ENCODE measurements at regions not wholly inside any gene's neighbourhood (a gene's known extent, or its start where the extent isn't known, plus 50 kb on each side); places are given as distances from the start of the nearest gene placed in this dataset.
A peak's percentile ranks its signal among the peaks of the same experiment; 100 is the strongest.
"Not testable (repeated sequence)": the region's sequence is repeated elsewhere in the genome, so short reads cannot be mapped to it uniquely, and the experiment has no call there.

DNA sequence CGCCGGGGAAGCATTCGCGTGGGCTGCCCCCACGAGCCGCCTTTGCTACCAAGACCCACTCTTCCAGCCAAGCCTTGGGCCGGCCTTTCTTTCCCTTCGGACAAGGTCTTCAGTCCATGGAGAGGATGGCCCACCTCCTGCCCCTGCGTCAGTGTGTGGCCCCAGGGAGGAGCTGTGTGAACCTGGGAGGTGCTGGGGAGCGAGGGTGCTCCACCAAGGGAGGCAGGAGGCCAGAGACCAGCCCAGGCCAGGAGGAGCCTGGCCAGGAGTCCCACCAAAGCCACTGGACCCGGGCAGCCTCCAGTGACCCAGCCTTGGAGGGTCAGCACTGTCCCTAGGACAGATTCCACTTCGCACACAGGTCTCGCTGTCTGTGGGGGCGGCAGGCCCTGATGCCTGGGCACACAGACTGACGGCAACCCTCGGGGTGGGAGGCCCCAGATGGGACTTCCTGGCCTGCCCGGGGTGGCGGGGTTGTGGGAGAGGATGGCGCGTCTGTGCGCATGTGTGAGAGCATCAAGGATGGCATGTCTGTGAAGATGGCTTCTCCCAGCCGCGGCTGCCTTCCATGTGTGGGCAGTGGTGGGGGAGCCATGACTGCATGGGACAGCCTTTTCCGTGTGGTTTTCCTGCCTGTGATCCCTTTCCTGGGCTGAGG, 113.3 kb upstream of the LPCAT1 start:
- Histone ChIP-seq H3K27ac (ENCODE audit: insufficient read depth, low read length) (no peak overlapping the region), H3K4me2 (ENCODE audit: extremely low read depth, insufficient read depth, low read length) (no peak overlapping the region), H3K36me3 (ENCODE audit: control insufficient read depth, insufficient read depth, low read length) (no peaks in the 10 kb centered on the region), H3K79me2 (ENCODE audit: control insufficient read depth, insufficient read depth, low read length) (no peaks in the 10 kb centered on the region), H3K4me3 (replicated peaks in 1 of 4; ENCODE audit: control extremely low read depth in 1 of 4, insufficient read depth in 1 of 4, low read depth in 3 of 4, low read length in 4 of 4) (no peak overlapping the region), H3K4me1 (ENCODE audit: control insufficient read depth, extremely low read depth, insufficient read depth, low read length) (peaks cover 2% of the 10 kb centered on the region), H3K9ac (ENCODE audit: insufficient read depth, low read length) (no peak overlapping the region), H3K9me3 (ENCODE audit: control insufficient read depth, insufficient read depth, low read depth, low read length) (no peaks in the 10 kb centered on the region), H4K20me1 (ENCODE audit: control insufficient read depth, extremely low read depth, insufficient read depth, low read length) (no peaks in the 10 kb centered on the region), H2AFZ (ENCODE audit: low read length) (no peak overlapping the region), H3K27me3 (ENCODE audit: control insufficient read depth, insufficient read depth, low read length) (peaks cover 4% of the 10 kb centered on the region)
- TF ChIP-seq, protein P1, sequence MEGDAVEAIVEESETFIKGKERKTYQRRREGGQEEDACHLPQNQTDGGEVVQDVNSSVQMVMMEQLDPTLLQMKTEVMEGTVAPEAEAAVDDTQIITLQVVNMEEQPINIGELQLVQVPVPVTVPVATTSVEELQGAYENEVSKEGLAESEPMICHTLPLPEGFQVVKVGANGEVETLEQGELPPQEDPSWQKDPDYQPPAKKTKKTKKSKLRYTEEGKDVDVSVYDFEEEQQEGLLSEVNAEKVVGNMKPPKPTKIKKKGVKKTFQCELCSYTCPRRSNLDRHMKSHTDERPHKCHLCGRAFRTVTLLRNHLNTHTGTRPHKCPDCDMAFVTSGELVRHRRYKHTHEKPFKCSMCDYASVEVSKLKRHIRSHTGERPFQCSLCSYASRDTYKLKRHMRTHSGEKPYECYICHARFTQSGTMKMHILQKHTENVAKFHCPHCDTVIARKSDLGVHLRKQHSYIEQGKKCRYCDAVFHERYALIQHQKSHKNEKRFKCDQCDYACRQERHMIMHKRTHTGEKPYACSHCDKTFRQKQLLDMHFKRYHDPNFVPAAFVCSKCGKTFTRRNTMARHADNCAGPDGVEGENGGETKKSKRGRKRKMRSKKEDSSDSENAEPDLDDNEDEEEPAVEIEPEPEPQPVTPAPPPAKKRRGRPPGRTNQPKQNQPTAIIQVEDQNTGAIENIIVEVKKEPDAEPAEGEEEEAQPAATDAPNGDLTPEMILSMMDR (conservative IDR thresholded peaks at IDR 0.05 in 1 of 2, IDR thresholded peaks at IDR 0.05 in 1 of 2; ENCODE audit: low read depth in 1 of 2, low read length in 2 of 2): no peak
- no peak for TF ChIP-seq EZH2 (IDR thresholded peaks at IDR 0.05; ENCODE audit: low read length, missing control alignments)
- DNase-seq (ENCODE audit: low read depth in 2 of 2): no peak

DNA sequence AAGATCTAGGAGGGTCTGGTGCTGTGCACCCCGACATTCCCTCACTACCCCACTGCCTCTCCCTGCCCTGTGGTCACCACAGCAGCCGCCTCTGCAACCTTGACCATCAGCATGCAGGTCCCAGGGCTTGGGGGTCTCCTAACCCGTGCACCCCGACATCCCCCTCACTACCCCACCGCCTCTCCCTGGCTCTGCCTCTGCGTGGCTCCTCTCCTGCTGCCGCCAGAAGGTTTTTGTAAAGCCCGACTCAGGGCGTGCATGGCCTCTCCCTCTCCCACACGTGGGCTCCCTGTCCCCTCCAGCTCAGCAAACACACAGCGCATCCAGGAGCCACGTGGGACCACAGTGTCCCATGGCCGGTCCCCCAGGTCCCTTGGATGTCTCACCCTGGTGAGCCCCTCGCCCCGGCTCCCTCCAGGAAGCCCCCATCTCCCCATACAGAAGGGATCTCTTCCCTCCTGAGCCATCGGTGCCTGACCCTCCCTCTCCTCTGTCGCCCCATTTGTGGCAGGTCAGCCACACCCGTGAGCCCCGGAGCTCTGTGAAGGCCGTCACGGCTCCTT, 112.5 kb upstream of the LPCAT1 start:
- not testable (repeated sequence) for H3K27ac ChIP-seq (ENCODE audit: insufficient read depth, low read length); H3K4me1 ChIP-seq (ENCODE audit: control insufficient read depth, extremely low read depth, insufficient read depth, low read length); DNase-seq (ENCODE audit: low read depth in 2 of 2); H2AFZ ChIP-seq (ENCODE audit: low read length); H3K27me3 ChIP-seq (ENCODE audit: control insufficient read depth, insufficient read depth, low read length); H3K9ac ChIP-seq (ENCODE audit: insufficient read depth, low read length); H3K4me2 ChIP-seq (ENCODE audit: extremely low read depth, insufficient read depth, low read length); H3K36me3 ChIP-seq (ENCODE audit: control insufficient read depth, insufficient read depth, low read length); H4K20me1 ChIP-seq (ENCODE audit: control insufficient read depth, extremely low read depth, insufficient read depth, low read length); H3K4me3 ChIP-seq (replicated peaks in 1 of 4; ENCODE audit: control extremely low read depth in 1 of 4, insufficient read depth in 1 of 4, low read depth in 3 of 4, low read length in 4 of 4); H3K9me3 ChIP-seq (ENCODE audit: control insufficient read depth, insufficient read depth, low read depth, low read length); H3K79me2 ChIP-seq (ENCODE audit: control insufficient read depth, insufficient read depth, low read length)

DNA sequence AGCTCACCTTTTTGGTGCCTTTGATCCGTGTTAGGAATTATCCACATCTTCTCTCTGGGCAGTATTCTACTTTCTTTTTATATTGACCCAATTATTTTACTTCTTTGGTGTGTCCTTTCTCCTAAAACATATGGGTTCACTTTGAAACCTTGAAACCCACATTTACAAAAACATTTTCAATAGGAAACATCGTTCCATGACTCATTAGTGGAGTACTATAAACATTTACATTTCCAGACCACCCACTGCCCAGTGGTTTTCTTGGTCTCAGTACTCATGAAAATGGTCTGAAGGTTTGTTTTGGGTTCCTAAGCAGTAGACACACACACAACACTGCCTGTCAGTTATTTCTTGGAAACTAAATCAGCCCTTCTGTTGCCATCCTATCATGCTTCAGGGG, 111.7 kb upstream of the LPCAT1 start:
- H3K4me2 ChIP-seq (ENCODE audit: extremely low read depth, insufficient read depth, low read length): peak overlapping the region; percentile 5
- not testable (repeated sequence) for H3K4me1 ChIP-seq (ENCODE audit: control insufficient read depth, extremely low read depth, insufficient read depth, low read length); H3K9ac ChIP-seq (ENCODE audit: insufficient read depth, low read length); H3K27ac ChIP-seq (ENCODE audit: insufficient read depth, low read length); H3K27me3 ChIP-seq (ENCODE audit: control insufficient read depth, insufficient read depth, low read length); H3K79me2 ChIP-seq (ENCODE audit: control insufficient read depth, insufficient read depth, low read length); H2AFZ ChIP-seq (ENCODE audit: low read length); H3K36me3 ChIP-seq (ENCODE audit: control insufficient read depth, insufficient read depth, low read length); H3K4me3 ChIP-seq (replicated peaks in 1 of 4; ENCODE audit: control extremely low read depth in 1 of 4, insufficient read depth in 1 of 4, low read depth in 3 of 4, low read length in 4 of 4); H3K9me3 ChIP-seq (ENCODE audit: control insufficient read depth, insufficient read depth, low read depth, low read length); H4K20me1 ChIP-seq (ENCODE audit: control insufficient read depth, extremely low read depth, insufficient read depth, low read length)
- DNase-seq (ENCODE audit: low read depth in 2 of 2): peak; percentile 11 to 70

DNA sequence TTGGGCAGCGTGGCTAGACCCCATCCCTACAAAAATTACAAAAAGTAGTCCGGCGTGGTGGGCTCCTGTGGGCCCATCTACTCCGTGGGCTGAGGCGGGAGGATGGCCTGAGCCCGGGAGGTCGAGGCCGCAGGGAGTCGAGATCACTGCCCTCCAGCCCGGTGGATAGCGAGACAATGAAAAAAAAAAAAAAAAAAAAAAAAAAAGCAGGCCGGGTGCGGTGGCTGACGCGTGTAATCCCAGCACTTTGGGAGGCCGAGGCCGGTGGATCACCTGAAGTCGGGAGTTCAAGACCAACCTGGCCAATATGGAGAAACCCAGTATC, 110.5 kb upstream of the LPCAT1 start:
- no peaks in the 10 kb centered on the region for H3K79me2 ChIP-seq (ENCODE audit: control insufficient read depth, insufficient read depth, low read length)
- H3K4me1 ChIP-seq (ENCODE audit: control insufficient read depth, extremely low read depth, insufficient read depth, low read length): peaks cover 2% of the 10 kb centered on the region
- no peaks in the 10 kb centered on the region for H3K9me3 ChIP-seq (ENCODE audit: control insufficient read depth, insufficient read depth, low read depth, low read length)
- H3K9ac ChIP-seq (ENCODE audit: insufficient read depth, low read length): peak overlapping the region; percentile 73
- peak overlapping the region; percentile 73 for H3K27ac ChIP-seq (ENCODE audit: insufficient read depth, low read length)
- H4K20me1 ChIP-seq (ENCODE audit: control insufficient read depth, extremely low read depth, insufficient read depth, low read length): no peaks in the 10 kb centered on the region
- H3K4me3 ChIP-seq (replicated peaks in 1 of 4; ENCODE audit: control extremely low read depth in 1 of 4, insufficient read depth in 1 of 4, low read depth in 3 of 4, low read length in 4 of 4): peak overlapping the region; percentile 52 to 69 (median 60)
- peak overlapping the region; percentile 62 for H3K4me2 ChIP-seq (ENCODE audit: extremely low read depth, insufficient read depth, low read length)
- H3K36me3 ChIP-seq (ENCODE audit: control insufficient read depth, insufficient read depth, low read length): no peaks in the 10 kb centered on the region
- no peaks in the 10 kb centered on the region for H3K27me3 ChIP-seq (ENCODE audit: control insufficient read depth, insufficient read depth, low read length)
- DNase-seq (ENCODE audit: low read depth in 2 of 2): no peak
- peak overlapping the region; percentile 83 for H2AFZ ChIP-seq (ENCODE audit: low read length)
- no peak for TF ChIP-seq EZH2 (IDR thresholded peaks at IDR 0.05; ENCODE audit: low read length, missing control alignments)
- TF ChIP-seq, protein P1 (conservative IDR thresholded peaks at IDR 0.05 in 1 of 2, IDR thresholded peaks at IDR 0.05 in 1 of 2; ENCODE audit: low read depth in 1 of 2, low read length in 2 of 2): no peak

Measured in fibroblast of lung (primary cell).